ENCODE measurements at regions not wholly inside any gene's neighbourhood (a gene's known extent, or its start where the extent isn't known, plus 50 kb on each side); places are given as distances from the start of the nearest gene placed in this dataset.

- TF ChIP-seq ELF1 (IDR thresholded peaks at IDR 0.05; ENCODE audit: borderline replicate concordance, low read depth) (no peak), ZNF274 (IDR thresholded peaks at IDR 0.05; ENCODE audit: low read depth, low read length) (no peak), RAD21 (IDR thresholded peaks at IDR 0.05; ENCODE audit: low read depth) (no peak), EGR1 (IDR thresholded peaks at IDR 0.05; ENCODE audit: low read depth) (no peak), SIN3A (IDR thresholded peaks at IDR 0.05; ENCODE audit: low read depth) (no peak), YY1 (IDR thresholded peaks at IDR 0.05; ENCODE audit: extremely low read depth, insufficient replicate concordance, low read depth, low read length) (no peak), JUND (IDR thresholded peaks at IDR 0.05) (no peak), TCF7L2 (IDR thresholded peaks at IDR 0.05; ENCODE audit: borderline replicate concordance, extremely low read depth, insufficient read depth, insufficient read length) (no peak), POLR2AphosphoS5 (IDR thresholded peaks at IDR 0.05; ENCODE audit: low read depth, low read length) (no peak), FOSL1 (IDR thresholded peaks at IDR 0.05; ENCODE audit: low read depth) (no peak), EZH2phosphoT487 (IDR thresholded peaks at IDR 0.05; ENCODE audit: borderline replicate concordance) (no peak), ZBTB33 (IDR thresholded peaks at IDR 0.05; ENCODE audit: extremely low read depth, insufficient replicate concordance, low read length) (no peak)
- Histone ChIP-seq H2AFZ (ENCODE audit: low read depth, low read length, poor library complexity, severe bottlenecking) (no peak overlapping the region), H3K27ac (ENCODE audit: low read depth, low read length) (no peak overlapping the region), H3K9me3 (ENCODE audit: control insufficient read depth in 1 of 2, insufficient read depth in 1 of 2, low read depth in 1 of 2, low read length in 2 of 2) (peaks cover 3 to 19% of the 10 kb centered on the region in 2 experiments; a peak in 3 of 4 replicates), H3K4me2 (ENCODE audit: low read length) (no peak overlapping the region), H3K9ac (ENCODE audit: low read length) (no peak overlapping the region), H3K27me3 (ENCODE audit: insufficient read depth, low read length) (no peaks in the 10 kb centered on the region), H3K9me2 (ENCODE audit: insufficient read depth) (no peaks in the 10 kb centered on the region), H3K36me3 (ENCODE audit: control insufficient read depth in 1 of 2, insufficient read depth in 2 of 2, low read length in 2 of 2) (no peaks in the 10 kb centered on the region), H3K4me3 (replicated peaks in 1 of 2; ENCODE audit: low read depth in 1 of 2, low read length in 2 of 2) (no peak overlapping the region), H4K20me1 (ENCODE audit: insufficient read depth) (no peaks in the 10 kb centered on the region), H3K79me2 (ENCODE audit: insufficient read depth, low read length) (no peaks in the 10 kb centered on the region), H3K4me1 (ENCODE audit: control insufficient read depth in 1 of 2, insufficient read depth in 2 of 2, low read length in 2 of 2) (no peaks in the 10 kb centered on the region)
- ChIA-PET POLR2A (no interaction called here), CTCF (no interaction called here), RAD21 (ENCODE audit: low non-redundant PET in 1 of 2, low total read pairs in 2 of 2, uncharacterized antibody in 2 of 2, unreplicated experiment in 2 of 2) (no interaction called here)
- intact Hi-C loops (cut with micrococcal nuclease): no loop called here
- no TSS peak for BruUV-seq (replicated peaks)
- no peak for ATAC-seq
- no peak for DNase-seq (ENCODE audit: low read depth, low spot score)
Observed at GRCh38 chr21:22993822-22994574, 1995.8 kb downstream of the NCAM2 start.

Measured in HCT116 (cell line).